HG03066 (cell line): ENCODE measurements at regions not wholly inside any gene's neighbourhood (a gene's known extent, or its start where the extent isn't known, plus 50 kb on each side); places are given as distances from the start of the nearest gene placed in this dataset.
"Not testable (repeated sequence)": the region's sequence is repeated elsewhere in the genome, so short reads cannot be mapped to it uniquely, and the experiment has no call there.

ENCODE experiments used
- ATAC-seq: cut with Tn5 transposase; IDR thresholded peaks from one replicate; pipeline ENCODE4 v1.9.1; 2021; ENCODE audit warnings: low read depth; ENCODE audit not compliant: unreplicated experiment

DNA sequence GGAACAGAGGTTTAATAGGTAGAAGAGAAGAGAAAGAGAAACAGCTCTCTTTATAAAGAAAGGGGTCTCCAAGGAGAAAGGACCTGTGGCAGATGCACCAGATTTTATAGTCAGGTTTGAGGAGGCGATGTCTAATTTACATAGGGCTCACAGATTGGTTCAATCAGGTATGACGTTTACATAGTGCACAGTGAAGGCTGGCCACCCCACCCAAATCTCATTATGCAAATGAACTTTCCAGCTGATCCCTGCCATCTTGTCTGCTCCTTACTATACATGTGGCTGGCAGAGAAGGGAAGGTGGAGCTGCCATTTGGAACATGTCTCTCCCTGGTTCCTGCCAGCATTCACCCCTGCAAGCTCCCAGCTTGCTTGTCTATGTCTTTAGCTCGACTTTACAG, 557.8 kb downstream of the SUCLG1 start:
- no peak for ATAC-seq

DNA sequence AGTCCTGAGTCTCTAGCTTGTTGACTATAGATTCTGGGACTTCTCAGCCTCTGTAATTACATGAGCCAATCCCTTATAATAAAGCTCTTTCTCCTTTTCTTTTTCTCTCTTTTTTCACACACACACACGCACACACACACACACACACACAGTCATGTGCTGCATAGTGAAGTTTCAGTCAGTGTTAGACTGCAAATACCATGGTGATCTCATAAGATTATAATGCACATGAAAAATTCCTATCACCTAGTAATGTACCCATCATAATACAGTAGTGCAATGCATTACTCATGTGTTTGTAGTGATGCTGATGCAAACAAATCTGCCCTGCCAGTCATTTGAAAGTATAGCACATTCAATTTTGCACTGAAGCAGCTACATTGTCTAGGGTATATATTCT, 558.2 kb downstream of the SUCLG1 start:
- no peak for ATAC-seq

DNA sequence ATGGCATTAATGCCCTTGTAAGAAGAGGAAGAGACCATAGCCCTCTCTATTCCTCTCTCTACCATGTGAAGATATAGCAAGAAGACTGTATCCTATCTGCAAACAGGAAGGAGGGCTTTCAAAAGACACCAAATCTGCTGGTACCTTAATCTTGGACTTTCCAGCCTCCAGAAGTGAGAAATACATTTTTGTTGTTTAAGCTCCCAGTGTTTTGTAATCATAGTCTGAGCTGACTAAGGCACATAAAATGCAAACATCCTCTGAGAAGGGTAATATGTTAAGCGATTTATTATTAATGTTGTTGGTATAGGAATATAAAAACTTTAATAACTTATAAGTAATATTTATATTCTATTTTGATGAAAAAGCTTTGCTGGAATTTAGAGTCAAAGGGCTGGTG, 559.8 kb downstream of the SUCLG1 start:
- ATAC-seq = no peak

DNA sequence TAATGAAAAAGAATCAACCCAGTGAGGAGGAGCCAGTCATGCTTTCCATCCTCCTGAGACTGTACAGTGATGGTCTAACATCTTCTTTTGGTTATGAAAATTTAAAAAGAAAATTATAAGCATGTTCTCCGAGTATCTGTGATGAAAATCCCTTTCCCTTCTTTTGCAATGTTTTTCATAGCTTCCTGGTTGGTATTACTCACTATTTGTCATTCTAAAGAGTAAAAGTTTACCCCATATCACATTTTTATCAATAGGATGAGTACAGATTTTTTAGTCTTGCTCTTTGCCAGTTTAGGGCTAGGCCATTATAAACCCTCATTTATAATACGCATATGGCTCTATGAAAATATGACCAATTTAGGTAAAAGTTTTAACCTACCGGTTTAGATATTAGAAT, 564.1 kb downstream of the SUCLG1 start:
- no peak for ATAC-seq

DNA sequence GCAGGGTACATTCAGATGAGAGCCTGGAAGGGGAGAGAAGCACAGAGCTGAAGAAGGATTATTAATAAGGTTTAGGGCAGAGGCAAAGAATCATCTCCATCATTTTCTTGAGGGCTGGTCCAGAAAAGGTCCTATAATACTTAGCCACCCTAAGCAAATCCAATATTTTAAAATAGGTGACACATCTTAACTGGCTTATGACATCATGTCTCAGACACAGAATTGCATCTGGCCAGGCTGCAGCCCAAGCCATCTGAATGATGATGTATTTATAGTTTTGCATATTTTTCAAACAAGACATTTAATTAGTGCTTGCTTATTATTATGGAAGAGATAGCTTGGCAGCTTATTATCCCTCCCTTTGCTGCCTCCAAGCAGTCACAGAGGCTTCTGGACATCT, 571.3 kb downstream of the SUCLG1 start:
- no peak for ATAC-seq

DNA sequence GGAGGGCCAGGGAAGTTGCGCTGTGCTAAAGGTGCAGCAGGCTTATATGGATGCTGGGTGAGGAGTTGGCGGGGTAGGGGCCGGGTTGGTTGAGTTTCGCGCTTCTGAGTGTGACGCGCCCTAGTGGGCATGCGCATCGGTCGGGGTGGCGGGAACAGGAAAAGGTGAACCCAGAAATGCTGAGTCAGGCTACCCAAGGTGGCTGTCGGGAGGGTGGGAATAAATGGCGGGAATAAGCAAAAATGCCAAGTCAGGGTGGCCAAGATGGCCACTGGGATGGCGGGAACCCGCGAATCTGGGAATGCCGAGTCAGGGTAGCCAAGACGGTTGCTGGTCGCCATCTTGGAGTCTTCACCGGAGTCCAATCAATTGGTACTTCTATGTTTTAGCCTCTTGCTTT, 580.0 kb downstream of the SUCLG1 start:
- ATAC-seq = no peak

DNA sequence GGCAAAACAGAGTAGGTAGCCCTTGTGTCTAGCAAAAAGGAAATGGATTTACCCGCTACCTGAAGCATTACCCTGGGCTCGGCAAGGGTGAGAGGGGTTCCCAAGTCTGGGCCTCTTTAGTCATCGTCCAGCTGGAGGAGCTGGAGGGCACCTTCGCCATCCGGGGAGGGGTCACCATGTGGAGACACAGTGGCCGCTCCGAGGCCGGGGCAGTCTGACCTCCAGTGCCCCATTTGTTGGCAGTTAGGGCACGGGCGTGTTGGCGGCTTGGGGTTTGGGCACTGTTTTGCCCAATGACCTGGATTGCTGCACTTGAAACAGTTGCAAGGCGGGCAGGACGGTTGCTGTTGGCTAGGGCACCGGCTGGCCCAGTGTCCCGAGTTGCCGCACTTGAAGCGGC, 581.8 kb downstream of the SUCLG1 start:
- not testable (repeated sequence) for ATAC-seq

DNA sequence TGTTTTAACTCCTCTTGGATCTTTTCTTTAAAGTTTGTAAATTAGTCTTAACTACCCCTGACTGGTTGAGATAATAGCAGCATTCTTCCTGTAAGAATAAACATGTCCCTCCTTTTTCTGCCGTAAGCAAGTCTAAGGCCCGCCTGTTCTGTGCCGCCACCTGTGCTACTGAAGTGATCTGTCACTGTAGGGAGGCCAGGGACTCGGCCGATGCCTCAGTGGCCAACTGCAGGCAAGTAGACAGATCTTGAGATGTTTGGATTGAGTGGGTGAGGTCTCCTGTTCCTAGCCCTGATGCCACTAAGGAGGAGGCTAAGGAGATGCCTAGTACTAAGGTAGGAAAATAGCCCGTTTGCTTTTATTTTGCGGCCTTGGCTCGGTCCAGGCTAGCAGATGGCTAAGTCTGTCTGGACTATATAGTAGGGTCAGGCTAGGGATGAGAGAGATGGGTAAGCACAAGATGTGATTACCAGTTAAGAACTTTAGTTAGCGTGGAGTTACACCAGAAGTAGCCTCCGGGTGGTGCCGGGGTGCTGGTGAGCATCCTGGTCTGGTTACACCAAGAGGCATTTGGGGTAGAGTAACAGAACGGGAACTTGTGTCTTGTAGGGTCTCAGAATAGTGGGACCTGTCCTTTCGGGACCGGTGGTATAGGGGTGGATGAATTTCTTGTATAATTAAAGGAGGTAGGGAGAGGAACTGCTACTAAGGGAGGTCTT, 584.2 kb downstream of the SUCLG1 start:
- no peak for ATAC-seq

DNA sequence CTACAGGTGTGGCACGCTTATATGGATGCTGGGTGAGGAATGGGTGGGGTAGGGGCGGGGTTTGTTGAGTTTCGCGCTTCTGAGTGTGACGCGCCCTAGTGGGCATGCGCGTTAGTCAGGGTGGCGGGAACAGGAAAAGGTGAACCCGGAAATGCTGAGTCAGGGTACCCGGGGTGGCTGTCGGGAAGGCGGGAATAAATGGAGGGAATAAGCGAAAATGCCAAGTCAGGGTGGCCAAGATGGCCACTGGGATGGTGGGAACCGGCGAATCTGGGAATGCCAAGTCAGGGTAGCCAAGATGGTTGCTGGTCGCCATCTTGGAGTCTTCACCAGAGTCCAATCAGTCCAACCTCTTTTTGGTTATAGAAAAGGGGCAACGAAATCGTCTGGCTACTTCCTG, 585.0 kb downstream of the SUCLG1 start:
- no peak for ATAC-seq

DNA sequence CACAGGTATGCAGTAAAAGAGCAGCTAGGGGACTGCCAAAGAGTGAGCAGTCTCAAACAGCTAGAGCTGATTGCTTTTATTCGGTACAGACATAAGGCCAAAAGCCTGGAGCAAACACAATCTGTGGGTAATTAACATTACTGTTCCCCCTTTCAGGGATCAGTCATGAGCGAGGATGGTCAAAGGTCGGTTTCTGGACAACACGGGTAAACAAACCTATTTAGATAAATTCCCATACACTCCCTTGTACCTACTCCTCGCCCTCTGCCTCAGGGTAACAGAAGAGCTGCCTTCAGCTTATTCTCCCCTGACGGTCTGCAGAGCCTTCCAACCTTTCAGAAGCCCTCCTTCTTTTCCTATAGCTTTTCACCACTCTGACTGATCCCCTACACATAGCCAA, 586.0 kb downstream of the SUCLG1 start:
- no peak for ATAC-seq

DNA sequence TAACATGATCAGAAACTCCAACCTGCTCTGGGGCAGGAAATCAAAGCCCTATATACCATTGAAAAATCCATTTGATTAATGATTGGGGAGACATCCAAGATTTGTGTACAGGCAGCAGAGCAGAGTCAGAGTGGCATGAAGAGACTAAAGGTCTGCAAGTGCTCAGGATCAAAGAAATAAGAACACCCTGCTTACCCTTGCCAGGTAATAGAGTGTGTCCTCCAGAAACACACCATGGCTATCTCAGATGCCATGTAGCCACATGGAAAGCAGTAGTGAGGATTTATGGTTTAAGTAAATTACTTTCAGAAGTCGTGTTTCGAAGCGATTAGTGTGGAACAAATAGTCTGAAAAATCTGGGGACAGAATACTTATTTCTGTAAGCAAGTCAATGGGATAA, 592.9 kb downstream of the SUCLG1 start:
- no peak for ATAC-seq

DNA sequence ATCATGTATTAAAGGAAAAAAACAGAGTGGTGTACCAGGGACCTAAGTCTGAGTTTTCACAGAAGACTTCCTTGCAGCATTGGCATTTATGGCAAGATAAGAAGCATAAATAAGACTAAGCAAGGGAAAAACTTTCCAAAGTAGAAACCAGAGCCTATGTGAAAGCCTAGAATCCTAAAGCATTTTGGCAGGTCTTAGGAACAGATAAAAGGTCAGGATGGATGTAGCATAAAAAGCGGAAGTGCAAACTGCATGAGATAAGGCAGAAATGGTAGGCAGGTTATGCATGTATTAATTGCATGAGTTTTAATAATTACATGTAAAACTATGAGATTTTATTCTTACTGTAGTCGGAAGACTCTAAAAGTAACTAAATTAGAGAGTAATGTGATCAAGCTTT, 596.5 kb downstream of the SUCLG1 start:
- no peak for ATAC-seq

DNA sequence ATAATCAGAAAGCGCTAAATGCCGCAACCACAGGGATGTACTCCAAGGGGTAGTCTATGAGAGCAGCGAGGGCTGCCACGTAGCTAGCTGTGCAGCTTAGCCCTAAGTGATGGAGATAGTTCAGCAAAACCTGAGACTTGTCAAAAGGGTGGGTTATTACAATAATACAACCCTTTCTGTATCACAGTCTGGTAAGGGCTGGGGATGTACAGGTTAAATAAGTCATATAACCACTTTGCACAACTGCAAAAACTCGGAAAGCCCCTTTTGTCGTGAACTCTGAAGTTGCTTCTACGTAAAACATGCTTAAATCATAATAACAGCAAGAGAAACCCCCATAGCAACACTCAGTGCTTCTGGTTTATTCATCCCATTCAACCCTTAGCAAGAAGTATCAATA, 598.8 kb downstream of the SUCLG1 start:
- no peak for ATAC-seq

DNA sequence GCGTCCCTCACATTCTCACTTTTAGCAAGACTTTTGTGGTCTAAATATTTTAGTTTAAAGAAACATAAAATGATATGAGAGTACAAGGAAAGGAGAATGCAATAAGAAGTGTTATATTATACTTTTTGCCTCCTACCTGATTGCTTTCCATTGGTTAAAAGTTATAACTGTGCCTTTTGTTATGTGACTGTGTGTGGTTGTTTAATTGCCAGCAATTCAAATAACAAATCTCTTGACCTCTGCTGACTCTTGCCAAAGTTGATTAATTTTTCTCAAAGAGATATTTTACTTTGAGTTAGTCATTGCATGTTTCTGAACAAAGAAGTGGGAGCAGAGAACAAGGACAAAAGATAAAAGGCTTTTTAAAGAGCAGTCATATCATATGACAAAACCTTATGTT, 599.5 kb downstream of the SUCLG1 start:
- ATAC-seq = no peak

DNA sequence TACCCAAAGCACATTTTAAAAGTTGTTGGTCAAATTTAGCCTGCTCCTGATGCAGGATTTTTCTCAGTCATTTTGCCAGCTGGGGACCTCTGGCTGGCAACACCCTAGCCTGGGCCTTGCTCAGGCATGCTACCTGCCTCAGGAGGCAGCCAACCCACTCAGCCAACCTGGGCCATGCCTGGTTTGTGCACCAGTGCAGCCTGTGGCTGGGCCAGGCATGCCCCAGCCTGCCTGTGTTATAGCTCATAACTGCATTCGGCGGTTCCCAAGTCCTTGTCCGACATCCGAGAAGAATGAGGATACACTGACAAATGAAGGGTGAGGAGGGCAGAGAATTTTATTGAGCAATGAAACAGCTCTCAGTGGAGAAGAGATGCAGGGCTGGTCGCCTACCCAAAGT, 608.0 kb downstream of the SUCLG1 start:
- no peak for ATAC-seq

DNA sequence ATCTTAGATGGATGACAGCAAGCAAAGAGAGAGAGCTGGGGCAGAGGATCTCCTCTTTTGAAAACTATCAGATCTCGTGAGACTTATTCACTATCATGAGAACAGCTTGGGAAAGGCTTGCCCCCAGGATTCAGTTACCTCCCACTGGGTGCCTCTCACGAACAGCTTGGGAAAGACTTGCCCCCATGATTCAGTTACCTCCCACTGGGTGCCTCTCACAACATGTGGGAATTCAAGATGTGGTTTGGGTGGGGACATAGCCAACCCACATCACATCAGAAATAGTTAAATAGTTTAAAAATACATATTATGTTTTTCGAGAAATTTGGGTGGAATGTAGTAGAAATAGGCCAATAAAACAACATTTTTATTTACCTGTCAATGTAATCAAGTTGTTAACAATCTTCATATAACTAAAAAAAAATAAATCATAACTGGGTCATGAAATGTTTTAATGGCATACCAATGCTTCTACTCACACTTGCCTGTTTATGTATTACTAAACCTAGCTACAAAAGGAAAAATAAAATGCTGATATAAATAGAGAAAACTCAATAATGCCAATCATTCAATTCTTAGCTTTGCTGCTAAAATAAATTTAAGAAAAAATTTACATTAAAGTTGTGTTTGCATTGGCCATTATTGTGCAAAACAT, 608.9 kb downstream of the SUCLG1 start:
- no peak for ATAC-seq

DNA sequence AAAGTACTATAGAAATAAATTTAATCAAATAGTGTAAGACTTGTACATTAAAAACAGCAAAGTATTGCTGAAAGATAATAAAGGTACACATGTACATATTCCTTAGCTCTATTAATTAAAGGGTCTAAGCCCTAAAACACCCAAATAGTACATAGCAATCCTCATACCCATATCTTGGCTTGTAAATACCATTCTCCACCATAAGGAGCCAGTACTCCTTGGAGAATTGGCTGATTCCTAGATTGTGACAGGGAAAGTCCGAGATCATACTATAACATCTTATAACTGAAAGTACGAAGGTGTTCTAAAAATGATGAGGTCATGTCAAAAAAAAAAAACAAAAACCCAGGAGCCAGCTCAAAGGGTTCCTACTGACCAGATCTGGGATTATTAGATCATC, 614.6 kb downstream of the SUCLG1 start:
- ATAC-seq = no peak

DNA sequence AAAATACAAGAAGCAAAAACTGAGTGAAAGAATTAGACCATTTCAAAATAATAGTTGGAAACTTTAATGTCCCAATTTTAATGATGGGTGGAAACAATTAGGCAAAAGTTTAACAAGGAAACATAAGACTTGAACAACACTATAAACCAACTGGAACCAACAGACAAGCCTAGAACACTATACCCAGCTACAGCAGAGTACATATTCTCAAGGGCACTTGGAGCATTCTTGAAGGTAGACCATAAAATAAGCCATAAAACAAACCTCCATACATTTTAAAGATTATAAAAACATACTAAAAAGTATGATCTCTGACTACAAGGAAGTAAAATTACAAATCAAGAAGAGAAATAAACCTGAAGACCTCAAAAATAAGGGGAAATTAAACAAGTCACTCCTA, 616.7 kb downstream of the SUCLG1 start:
- ATAC-seq = no peak

DNA sequence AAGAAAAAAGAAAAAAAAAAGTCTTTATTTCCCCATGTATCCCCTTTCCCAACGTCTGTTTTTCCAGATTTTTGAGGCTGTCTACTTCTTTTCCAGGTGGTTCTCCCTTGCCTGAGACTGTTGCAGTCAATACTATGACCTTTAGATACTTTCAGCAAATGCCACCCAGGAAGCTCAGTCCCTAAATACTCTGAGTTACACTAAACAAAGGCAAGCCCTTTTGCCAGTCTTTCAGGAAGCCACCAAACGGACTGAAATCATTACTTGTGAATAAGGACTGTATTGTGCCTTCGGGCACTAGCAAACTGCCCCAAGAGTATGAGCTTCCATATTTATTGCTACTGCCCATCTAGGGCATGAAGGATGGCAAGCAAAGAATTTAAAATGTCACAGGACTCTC, 621.3 kb downstream of the SUCLG1 start:
- ATAC-seq = no peak

DNA sequence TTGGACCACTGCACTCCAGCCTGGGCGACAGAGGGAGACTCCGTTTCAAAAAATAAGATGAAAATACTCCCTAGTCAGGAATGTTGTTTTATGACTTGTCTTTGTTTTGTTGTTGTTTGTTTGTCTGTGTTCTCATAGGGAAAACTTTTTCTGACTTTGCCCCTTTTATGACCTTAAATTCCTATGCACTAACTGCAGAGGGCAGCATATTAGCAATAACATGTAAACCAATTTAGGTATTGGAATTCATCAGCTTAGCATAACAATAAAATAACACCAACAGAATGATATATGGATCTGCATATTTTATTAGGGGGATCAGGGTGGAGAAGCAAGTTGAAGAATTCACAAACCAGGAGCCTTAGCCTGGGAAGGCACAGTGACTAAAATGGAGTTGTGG, 631.5 kb downstream of the SUCLG1 start:
- no peak for ATAC-seq

DNA sequence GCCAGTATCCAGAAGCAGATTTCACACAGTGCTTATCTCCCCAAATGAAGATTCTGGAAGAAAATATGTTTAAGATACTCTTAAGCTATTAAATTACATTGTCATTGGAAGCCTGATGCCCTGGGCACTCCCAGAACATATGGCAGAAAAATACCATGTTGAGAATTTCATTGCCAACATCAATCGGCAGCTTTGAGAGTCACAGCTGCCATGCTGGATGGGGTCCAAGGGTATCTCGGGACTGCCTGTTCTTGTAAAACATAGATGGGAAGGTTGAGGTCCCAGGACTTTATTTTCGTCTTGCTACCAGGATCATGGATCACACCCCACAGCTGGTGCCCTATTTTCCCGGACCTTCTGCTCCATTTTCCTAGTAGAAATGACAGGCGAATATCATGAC, 632.5 kb downstream of the SUCLG1 start:
- ATAC-seq = no peak

DNA sequence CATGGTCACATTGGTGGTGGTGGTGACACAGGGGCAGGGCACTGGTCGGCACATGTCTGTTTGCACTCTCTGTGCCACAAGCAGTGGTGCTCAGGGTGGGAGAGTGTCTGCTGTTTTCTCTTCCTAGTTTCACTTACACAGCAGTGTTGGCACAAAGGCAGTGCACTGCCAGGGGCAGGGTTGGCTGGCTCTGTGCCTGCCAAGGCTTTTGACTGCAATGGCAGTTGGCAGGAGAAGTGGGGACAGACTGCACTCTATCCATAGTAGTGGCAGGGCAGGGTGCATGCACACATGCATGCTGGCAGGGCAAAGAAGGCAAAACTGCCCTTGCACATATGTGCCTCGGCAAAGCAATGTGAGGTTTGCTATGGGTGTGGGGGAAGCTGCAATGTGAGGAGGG, 635.9 kb downstream of the SUCLG1 start:
- no peak for ATAC-seq

DNA sequence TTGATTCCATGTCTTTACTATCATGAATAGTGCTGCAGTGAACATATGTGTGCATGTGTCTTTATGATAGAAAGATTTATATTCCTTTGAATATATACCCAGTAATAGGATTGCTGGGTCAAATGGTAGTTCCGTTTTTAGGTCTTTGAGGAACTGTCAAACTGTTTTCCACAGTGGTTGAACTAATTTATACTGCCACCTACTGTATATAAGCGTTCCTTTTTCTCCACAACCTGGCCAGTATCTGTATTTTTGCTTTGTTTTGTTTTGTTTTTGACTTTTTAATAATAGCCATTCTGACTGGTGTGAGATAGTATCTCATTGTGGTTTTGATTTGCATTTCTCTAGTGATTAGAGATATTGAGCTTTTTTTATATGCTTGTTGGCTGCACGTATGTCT, 641.6 kb downstream of the SUCLG1 start:
- ATAC-seq = no peak
